ENCODE measurements at regions not wholly inside any gene's neighbourhood (a gene's known extent, or its start where the extent isn't known, plus 50 kb on each side); places are given as distances from the start of the nearest gene placed in this dataset.

DNA sequence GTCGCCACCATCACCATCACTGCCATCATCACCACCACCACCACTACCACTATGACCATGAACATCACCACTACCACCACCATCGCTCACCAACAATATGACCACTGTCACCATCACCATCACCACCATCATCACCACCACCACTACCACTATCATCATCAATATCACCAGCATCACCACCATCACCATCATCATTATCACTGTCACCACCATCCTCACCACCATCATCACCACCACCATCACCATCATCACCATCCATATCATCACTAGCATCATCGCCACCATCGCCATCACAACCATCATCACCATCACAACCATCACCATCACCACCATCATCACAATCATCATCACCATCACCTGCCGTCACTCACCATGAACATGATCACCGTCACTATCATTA lies 184.6 kb downstream of the SHANK2 start:
- TF ChIP-seq, protein P1, sequence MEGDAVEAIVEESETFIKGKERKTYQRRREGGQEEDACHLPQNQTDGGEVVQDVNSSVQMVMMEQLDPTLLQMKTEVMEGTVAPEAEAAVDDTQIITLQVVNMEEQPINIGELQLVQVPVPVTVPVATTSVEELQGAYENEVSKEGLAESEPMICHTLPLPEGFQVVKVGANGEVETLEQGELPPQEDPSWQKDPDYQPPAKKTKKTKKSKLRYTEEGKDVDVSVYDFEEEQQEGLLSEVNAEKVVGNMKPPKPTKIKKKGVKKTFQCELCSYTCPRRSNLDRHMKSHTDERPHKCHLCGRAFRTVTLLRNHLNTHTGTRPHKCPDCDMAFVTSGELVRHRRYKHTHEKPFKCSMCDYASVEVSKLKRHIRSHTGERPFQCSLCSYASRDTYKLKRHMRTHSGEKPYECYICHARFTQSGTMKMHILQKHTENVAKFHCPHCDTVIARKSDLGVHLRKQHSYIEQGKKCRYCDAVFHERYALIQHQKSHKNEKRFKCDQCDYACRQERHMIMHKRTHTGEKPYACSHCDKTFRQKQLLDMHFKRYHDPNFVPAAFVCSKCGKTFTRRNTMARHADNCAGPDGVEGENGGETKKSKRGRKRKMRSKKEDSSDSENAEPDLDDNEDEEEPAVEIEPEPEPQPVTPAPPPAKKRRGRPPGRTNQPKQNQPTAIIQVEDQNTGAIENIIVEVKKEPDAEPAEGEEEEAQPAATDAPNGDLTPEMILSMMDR (IDR thresholded peaks at IDR 0.05): no peak
- no peak for TF ChIP-seq ZFX (IDR thresholded peaks at IDR 0.05; ENCODE audit: borderline replicate concordance)

All from 22Rv1 (cell line).